SJSA1 (cell line): ENCODE measurements at regions not wholly inside any gene's neighbourhood (a gene's known extent, or its start where the extent isn't known, plus 50 kb on each side); places are given as distances from the start of the nearest gene placed in this dataset.

Source experiments
- DNase-seq, 2 experiments: peaks; one replicate each; pipeline ENCODE4 v3.0.0-alpha.2; 2015 to 2020; ENCODE audit warnings: low spot score in 2 of 2, low read depth in 1 of 2
- H3K27ac ChIP-seq: fragments of 250-450 bp; sonication (Bioruptor Pico); 2 replicates; pipeline ENCODE4 v1.5.1; 2020; ENCODE audit warnings: mild to moderate bottlenecking, moderate library complexity
- H3K27me3 ChIP-seq: fragments of 250-450 bp; sonication (Bioruptor Pico); replicated peaks from 2 replicates; pipeline ENCODE4 v1.5.1; 2020; ENCODE audit warnings: mild to moderate bottlenecking, moderate library complexity
- H3K36me3 ChIP-seq: fragments of 250-450 bp; sonication (Bioruptor Pico); 2 replicates; pipeline ENCODE4 v1.5.1; 2020; ENCODE audit warnings: mild to moderate bottlenecking
- H3K4me1 ChIP-seq: fragments of 250-450 bp; sonication (Bioruptor Pico); replicated peaks from 2 replicates; pipeline ENCODE4 v1.6.1; 2021; ENCODE audit warnings: mild to moderate bottlenecking
- H3K4me3 ChIP-seq: fragments of 250-450 bp; sonication (Bioruptor Pico); 2 replicates; pipeline ENCODE4 v1.5.1; 2020; ENCODE audit warnings: mild to moderate bottlenecking
- H3K9me3 ChIP-seq: fragments of 250-450 bp; sonication (Bioruptor Pico); replicated peaks from 2 replicates; pipeline ENCODE4 v1.5.1; 2020; ENCODE audit warnings: mild to moderate bottlenecking

GRCh38 chrX:22889819-22890218, 109.9 kb upstream of the DDX53 start:
- Histone ChIP-seq H3K4me1 (no peaks in the 10 kb centered on the region), H3K9me3 (no peaks in the 10 kb centered on the region), H3K36me3 (no peaks in the 10 kb centered on the region), H3K4me3 (no peak overlapping the region), H3K27ac (no peak overlapping the region), H3K27me3 (no peaks in the 10 kb centered on the region)
- DNase-seq, result no peak

DNA sequence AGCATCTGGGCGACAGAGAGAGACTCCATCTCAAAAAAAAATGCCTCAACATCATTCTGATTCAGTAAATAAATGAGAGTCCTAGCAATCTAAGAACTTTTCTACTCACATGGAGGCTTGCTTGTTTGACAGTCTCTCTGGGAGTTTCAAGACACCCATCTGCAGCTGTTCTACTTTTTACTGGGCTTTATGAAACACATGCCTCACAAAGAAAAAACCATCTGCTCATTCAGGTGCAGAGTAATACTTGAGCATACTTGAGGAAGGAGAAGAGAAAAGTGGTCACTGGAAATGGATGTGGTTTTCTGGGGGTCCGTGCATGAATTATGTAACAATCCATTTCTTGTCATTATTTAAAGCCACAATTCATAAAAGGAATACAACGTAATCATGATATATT, 87.1 kb upstream of the DDX53 start:
- Histone ChIP-seq H3K36me3 (no peaks in the 10 kb centered on the region), H3K4me3 (no peak overlapping the region), H3K9me3 (no peaks in the 10 kb centered on the region), H3K27ac (no peak overlapping the region), H3K4me1 (no peaks in the 10 kb centered on the region), H3K27me3 (no peaks in the 10 kb centered on the region)
- DNase-seq, result no peak

- DNase-seq, result no peak
- no peak overlapping the region for H3K4me3 ChIP-seq
- no peaks in the 10 kb centered on the region for H3K36me3 ChIP-seq
- H3K27me3 ChIP-seq, result no peaks in the 10 kb centered on the region
- H3K27ac ChIP-seq, result no peak overlapping the region
- no peaks in the 10 kb centered on the region for H3K9me3 ChIP-seq
- no peaks in the 10 kb centered on the region for H3K4me1 ChIP-seq
Observed at GRCh38 chrX:22922961-22923360, 76.8 kb upstream of the DDX53 start.

GRCh38 chrX:22934640-22935039, 65.1 kb upstream of the DDX53 start:
- Histone ChIP-seq H3K27me3 (no peaks in the 10 kb centered on the region), H3K27ac (no peak overlapping the region), H3K9me3 (no peaks in the 10 kb centered on the region), H3K36me3 (no peaks in the 10 kb centered on the region), H3K4me3 (no peak overlapping the region), H3K4me1 (no peaks in the 10 kb centered on the region)
- DNase-seq, result no peak

- Histone ChIP-seq H3K4me3 (no peak overlapping the region), H3K36me3 (no peaks in the 10 kb centered on the region), H3K9me3 (no peaks in the 10 kb centered on the region), H3K4me1 (peaks cover 1% of the 10 kb centered on the region), H3K27ac (no peak overlapping the region), H3K27me3 (no peaks in the 10 kb centered on the region)
- DNase-seq, result no peak
Observed at GRCh38 chrX:22944945-22945344, 54.8 kb upstream of the DDX53 start.
